ENCODE measurements at regions not wholly inside any gene's neighbourhood (a gene's known extent, or its start where the extent isn't known, plus 50 kb on each side); places are given as distances from the start of the nearest gene placed in this dataset.
"Not testable (repeated sequence)": the region's sequence is repeated elsewhere in the genome, so short reads cannot be mapped to it uniquely, and the experiment has no call there.

DNA sequence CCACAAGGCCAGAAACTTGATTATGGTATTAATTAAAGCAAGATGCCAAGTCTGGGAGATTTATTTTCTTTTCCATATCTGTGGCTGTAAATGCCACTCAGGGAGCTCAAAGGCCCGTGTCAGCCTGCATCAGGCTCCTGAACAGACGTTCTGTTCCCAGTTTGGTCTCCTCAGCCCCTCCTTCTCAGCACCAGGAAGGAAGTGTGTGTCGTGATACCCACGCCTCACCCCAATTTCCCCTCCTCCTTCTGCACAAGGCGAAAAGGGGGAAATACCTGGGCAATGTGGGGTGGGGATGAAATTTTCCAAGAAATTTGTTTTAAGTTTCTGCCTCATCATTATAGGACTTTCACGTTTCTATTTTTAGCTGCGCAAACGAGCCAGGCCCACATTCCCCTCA is 112.0 kb downstream of the SYF2 start:
- TF ChIP-seq, protein P1, sequence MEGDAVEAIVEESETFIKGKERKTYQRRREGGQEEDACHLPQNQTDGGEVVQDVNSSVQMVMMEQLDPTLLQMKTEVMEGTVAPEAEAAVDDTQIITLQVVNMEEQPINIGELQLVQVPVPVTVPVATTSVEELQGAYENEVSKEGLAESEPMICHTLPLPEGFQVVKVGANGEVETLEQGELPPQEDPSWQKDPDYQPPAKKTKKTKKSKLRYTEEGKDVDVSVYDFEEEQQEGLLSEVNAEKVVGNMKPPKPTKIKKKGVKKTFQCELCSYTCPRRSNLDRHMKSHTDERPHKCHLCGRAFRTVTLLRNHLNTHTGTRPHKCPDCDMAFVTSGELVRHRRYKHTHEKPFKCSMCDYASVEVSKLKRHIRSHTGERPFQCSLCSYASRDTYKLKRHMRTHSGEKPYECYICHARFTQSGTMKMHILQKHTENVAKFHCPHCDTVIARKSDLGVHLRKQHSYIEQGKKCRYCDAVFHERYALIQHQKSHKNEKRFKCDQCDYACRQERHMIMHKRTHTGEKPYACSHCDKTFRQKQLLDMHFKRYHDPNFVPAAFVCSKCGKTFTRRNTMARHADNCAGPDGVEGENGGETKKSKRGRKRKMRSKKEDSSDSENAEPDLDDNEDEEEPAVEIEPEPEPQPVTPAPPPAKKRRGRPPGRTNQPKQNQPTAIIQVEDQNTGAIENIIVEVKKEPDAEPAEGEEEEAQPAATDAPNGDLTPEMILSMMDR (IDR thresholded peaks at IDR 0.05; ENCODE audit: low read length, missing control alignments): no peak
- no peak overlapping the region for H3K4me3 ChIP-seq (replicated peaks; ENCODE audit: low read depth, low read length)
- no peak for DNase-seq (ENCODE audit: low read depth)

DNA sequence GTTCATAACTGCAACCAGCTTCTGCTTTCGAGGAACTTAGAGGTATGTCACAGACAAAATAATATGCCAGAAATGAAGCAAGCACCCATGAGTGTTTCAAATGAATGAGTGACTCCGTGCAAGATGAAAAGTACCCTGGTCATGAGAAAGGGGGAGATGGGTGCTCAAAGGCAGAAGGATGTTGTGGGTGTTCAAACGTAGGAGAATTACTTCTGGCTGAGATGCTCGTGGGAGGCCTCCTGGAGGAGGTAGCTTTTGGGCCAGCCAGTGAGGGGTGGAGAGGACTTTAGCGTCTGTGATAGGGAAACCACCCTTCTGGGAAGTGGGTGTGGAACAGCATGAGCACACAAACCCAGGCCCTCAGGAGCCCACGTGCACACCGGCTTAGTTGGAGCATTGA is 113.8 kb downstream of the SYF2 start:
- no peak for DNase-seq (ENCODE audit: low read depth)
- no peak overlapping the region for H3K4me3 ChIP-seq (replicated peaks; ENCODE audit: low read depth, low read length)
- TF ChIP-seq, protein P1 (IDR thresholded peaks at IDR 0.05; ENCODE audit: low read length, missing control alignments): no peak

DNA sequence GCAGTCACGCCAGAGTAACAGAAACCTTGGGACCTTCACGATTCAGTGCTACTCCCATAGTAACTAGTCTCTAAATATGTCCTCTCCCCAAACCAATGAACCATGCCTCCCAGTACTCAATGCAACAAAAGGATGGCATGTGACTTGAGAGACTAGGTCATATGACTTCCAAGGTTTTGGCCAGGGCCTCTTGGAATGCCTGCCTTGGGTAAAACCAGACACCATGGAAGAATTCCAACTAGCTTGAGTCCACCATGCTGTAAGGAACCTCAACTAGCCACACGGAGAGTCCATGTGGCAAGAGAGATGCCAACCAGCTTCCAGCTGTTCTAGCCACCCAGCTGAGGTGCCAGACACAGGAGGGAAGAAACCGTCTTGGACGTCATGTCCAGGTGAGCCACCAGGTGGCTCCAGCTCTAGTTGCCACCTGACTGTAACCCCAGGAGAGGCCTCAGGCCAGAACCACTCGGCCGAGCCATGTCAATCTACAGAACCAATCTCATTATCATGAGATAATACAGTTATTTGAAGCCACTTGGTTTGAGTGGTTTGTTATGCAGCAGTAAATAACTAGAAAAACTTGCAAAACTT is 115.0 kb downstream of the SYF2 start:
- H3K4me3 ChIP-seq (replicated peaks; ENCODE audit: low read depth, low read length): no peak overlapping the region
- no peak for DNase-seq (ENCODE audit: low read depth)
- TF ChIP-seq, protein P1 (IDR thresholded peaks at IDR 0.05; ENCODE audit: low read length, missing control alignments): peak; percentile 10

DNA sequence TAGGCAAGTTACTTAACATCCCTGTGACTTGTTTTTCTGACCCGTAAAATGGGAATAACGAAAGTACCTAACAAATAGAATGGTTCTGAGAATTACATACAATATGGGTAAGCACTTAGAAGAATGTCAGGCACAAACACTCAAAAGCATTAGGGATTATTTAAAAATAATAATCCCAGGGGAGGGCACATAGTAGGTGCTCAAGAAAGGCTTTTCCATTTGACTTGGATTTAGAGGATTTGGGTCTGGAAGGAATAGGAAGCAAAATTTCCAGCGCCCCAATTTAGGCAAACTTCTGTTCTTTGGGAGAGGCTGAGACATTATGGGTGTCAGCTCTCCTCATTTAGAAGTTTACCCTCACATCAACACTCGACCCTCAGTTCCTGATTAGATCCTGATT is 115.5 kb downstream of the SYF2 start:
- TF ChIP-seq, protein P1 (IDR thresholded peaks at IDR 0.05; ENCODE audit: low read length, missing control alignments): no peak
- H3K4me3 ChIP-seq (replicated peaks; ENCODE audit: low read depth, low read length): no peak overlapping the region
- no peak for DNase-seq (ENCODE audit: low read depth)

DNA sequence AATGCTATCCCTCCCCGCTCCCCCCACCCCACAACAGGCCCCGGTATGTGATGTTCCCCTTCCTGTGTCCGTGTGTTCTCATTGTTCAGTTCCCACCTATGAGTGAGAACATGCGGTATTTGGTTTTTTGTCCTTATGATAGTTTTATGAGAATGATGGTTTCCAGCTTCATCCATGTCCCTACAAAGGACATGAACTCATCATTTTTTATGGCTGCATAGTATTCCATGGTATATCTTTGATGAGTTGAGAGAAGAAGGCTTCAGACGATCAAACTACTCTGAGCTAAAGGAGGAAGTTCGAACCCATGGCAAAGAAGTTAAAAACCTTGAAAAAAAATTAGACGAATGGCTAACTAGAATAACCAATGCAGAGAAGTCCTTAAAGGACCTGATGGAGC is 116.2 kb downstream of the SYF2 start:
- not testable (repeated sequence) for H3K4me3 ChIP-seq (replicated peaks; ENCODE audit: low read depth, low read length); DNase-seq (ENCODE audit: low read depth)

DNA sequence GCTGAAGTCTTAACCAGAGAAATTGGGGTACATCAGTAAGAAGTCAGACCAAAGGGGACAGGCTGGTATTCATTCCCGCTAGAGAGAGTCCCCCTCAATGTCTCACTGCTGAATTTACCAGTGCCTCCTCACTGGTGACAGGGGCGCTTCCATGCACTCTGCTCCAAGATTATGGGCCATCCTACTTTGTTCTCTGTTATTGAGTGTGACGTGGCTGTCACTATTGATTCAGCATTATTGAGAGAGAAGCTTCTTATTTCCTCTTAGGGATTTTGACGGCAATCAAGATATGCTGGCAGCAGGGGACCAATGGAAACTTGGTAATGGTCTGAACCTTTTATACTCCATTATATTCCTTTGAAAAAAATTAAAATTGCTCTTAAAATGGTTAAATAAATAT is 118.6 kb downstream of the SYF2 start:
- H3K4me3 ChIP-seq (replicated peaks; ENCODE audit: low read depth, low read length): no peak overlapping the region
- TF ChIP-seq, protein P1 (IDR thresholded peaks at IDR 0.05; ENCODE audit: low read length, missing control alignments): no peak
- DNase-seq (ENCODE audit: low read depth): no peak

DNA sequence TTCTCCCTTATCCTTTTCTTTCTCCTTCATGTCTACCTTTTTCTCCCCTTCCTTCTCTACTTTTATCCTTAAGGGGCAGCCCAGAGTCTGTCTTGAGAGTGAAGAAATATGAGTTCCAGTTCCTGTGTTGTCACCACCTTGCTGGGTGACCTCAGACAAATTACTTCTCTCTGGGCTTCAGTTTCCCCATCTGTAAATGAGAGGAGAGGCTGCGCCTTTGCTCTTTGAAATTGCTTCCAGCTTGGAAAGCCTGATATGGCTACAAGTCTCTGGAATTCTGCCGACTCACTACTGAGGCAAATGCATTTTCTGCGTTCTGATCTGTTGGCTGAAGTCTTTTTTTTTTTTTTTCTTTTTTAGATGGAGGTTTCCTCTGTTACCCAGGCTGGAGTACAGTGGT is 119.2 kb downstream of the SYF2 start:
- DNase-seq (ENCODE audit: low read depth): no peak
- TF ChIP-seq, protein P1 (IDR thresholded peaks at IDR 0.05; ENCODE audit: low read length, missing control alignments): no peak
- no peak overlapping the region for H3K4me3 ChIP-seq (replicated peaks; ENCODE audit: low read depth, low read length)
